ENCODE measurements at regions not wholly inside any gene's neighbourhood (a gene's known extent, or its start where the extent isn't known, plus 50 kb on each side); places are given as distances from the start of the nearest gene placed in this dataset.

DNA sequence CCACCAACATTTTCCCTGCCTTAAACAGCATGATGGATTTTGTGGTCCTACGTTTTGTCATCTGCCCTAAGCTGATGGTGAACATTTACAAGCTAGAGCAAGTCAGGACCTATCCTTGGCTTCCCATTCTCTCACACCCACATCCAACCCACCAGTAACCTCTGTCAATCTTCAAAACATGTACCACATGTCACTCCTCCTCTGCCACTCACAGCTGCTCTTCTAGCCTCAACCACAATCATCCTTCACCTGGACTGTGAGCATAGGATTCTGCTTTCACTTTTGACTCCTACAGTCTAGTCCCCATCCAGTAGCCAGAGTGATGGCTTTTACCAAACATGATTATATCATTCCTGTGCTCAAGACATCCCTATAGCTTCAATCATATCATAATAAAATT, 279.8 kb upstream of the DLGAP1 start:
- TF ChIP-seq, protein P1, sequence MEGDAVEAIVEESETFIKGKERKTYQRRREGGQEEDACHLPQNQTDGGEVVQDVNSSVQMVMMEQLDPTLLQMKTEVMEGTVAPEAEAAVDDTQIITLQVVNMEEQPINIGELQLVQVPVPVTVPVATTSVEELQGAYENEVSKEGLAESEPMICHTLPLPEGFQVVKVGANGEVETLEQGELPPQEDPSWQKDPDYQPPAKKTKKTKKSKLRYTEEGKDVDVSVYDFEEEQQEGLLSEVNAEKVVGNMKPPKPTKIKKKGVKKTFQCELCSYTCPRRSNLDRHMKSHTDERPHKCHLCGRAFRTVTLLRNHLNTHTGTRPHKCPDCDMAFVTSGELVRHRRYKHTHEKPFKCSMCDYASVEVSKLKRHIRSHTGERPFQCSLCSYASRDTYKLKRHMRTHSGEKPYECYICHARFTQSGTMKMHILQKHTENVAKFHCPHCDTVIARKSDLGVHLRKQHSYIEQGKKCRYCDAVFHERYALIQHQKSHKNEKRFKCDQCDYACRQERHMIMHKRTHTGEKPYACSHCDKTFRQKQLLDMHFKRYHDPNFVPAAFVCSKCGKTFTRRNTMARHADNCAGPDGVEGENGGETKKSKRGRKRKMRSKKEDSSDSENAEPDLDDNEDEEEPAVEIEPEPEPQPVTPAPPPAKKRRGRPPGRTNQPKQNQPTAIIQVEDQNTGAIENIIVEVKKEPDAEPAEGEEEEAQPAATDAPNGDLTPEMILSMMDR (IDR thresholded peaks at IDR 0.05), result no peak
- TF ChIP-seq EP300 (IDR thresholded peaks at IDR 0.05) (no peak), POLR2AphosphoS5 (IDR thresholded peaks at IDR 0.05) (no peak), POLR2A (IDR thresholded peaks at IDR 0.05) (no peak)
